CD14-positive monocyte (primary cell): ENCODE measurements at regions not wholly inside any gene's neighbourhood (a gene's known extent, or its start where the extent isn't known, plus 50 kb on each side); places are given as distances from the start of the nearest gene placed in this dataset.

Experiments used
- DNase-seq, 3 donors: peaks; one replicate each; pipeline ENCODE4 v3.0.0-alpha.2; 2011 to 2022
- H2AFZ ChIP-seq: 2 replicates; pipeline ENCODE4 v1.6.0; 2012; ENCODE audit warnings: mild to moderate bottlenecking, low read depth, low read length, inconsistent platforms; ENCODE audit not compliant: insufficient read depth, poor library complexity, severe bottlenecking
- H3K27ac ChIP-seq, 2 donors: 1 replicate in 1 of 2; 2 replicates in 1 of 2; pipeline ENCODE4 v1.5.1; 2012 to 2013; ENCODE audit warnings: low read length in 2 of 2, control low read depth in 1 of 2, inconsistent platforms in 1 of 2, low read depth in 1 of 2, mild to moderate bottlenecking in 1 of 2
- H3K27me3 ChIP-seq, 2 donors: one replicate each; pipeline versions ENCODE4 v1.6.0 to v1.6.1; 2011 to 2013; ENCODE audit warnings: low read length in 2 of 2; ENCODE audit not compliant: control insufficient read depth in 2 of 2, insufficient read depth in 2 of 2
- H3K36me3 ChIP-seq, 2 donors: replicated peaks in 1 of 2; 1 replicate in 1 of 2; 2 replicates in 1 of 2; pipeline versions ENCODE4 v1.5.1 to v1.6.1; 2012 to 2013; ENCODE audit warnings: low read length in 2 of 2, control low read depth in 1 of 2, inconsistent platforms in 1 of 2, mild to moderate bottlenecking in 1 of 2; ENCODE audit not compliant: insufficient read depth in 2 of 2, control insufficient read depth in 1 of 2
- H3K4me1 ChIP-seq, 2 donors: 1 replicate in 1 of 2; 2 replicates in 1 of 2; pipeline versions ENCODE4 v1.5.1 to v1.6.1; 2012 to 2013; ENCODE audit warnings: low read length in 2 of 2, control low read depth in 1 of 2, inconsistent platforms in 1 of 2, mild to moderate bottlenecking in 1 of 2, moderate library complexity in 1 of 2; ENCODE audit not compliant: insufficient read depth in 2 of 2, control insufficient read depth in 1 of 2
- H3K4me2 ChIP-seq: replicated peaks from 2 replicates; pipeline ENCODE3; 2012; ENCODE audit warnings: low read length, moderate library complexity, mild to moderate bottlenecking; ENCODE audit not compliant: poor library complexity, severe bottlenecking; ENCODE audit errors: extremely low read depth
- H3K4me3 ChIP-seq, 3 experiments: fragments of 200-600 bp in 1 of 3; sonication (generic) in 1 of 3; replicated peaks in 1 of 3; 1 replicate in 2 of 3; 2 replicates in 1 of 3; pipeline ENCODE4 v1.5.1; 2011 to 2013; ENCODE audit warnings: low read length in 3 of 3, mild to moderate bottlenecking in 3 of 3, control low read depth in 2 of 3, low read depth in 2 of 3, inconsistent platforms in 1 of 3, moderate library complexity in 1 of 3
- H3K79me2 ChIP-seq: 2 replicates; pipeline ENCODE4 v1.6.0; 2012; ENCODE audit warnings: mild to moderate bottlenecking, control low read depth, inconsistent platforms, low read length, moderate library complexity; ENCODE audit not compliant: insufficient read depth
- H3K9ac ChIP-seq: 2 replicates; pipeline ENCODE4 v1.6.0; 2017; ENCODE audit warnings: low read length, mild to moderate bottlenecking; ENCODE audit not compliant: insufficient read depth, poor library complexity, severe bottlenecking
- H3K9me3 ChIP-seq, 2 donors: replicated peaks in 1 of 2; 1 replicate in 1 of 2; 2 replicates in 1 of 2; pipeline versions ENCODE4 v1.5.1 to v1.6.1; 2012 to 2013; ENCODE audit warnings: low read length in 2 of 2, control low read depth in 1 of 2; ENCODE audit not compliant: control insufficient read depth in 1 of 2, insufficient read depth in 1 of 2
- H4K20me1 ChIP-seq: 2 replicates; pipeline ENCODE4 v1.6.0; 2012; ENCODE audit warnings: mild to moderate bottlenecking, low read length, control low read depth, moderate library complexity; ENCODE audit not compliant: insufficient read depth
- H3K27ac Mint-ChIP-seq, 7 donors: one replicate each; pipeline ENCODE4 v1.8.0; 2020; ENCODE audit warnings: mild to moderate bottlenecking in 7 of 7, mixed read lengths in 7 of 7, moderate library complexity in 6 of 7, inconsistent platforms in 2 of 7
- H3K27me3 Mint-ChIP-seq, 3 donors: one replicate each; pipeline ENCODE4 v1.8.0; 2021 to 2022; ENCODE audit warnings: low read depth in 3 of 3, mild to moderate bottlenecking in 3 of 3, mixed read lengths in 3 of 3, moderate library complexity in 3 of 3, inconsistent platforms in 1 of 3
- H3K36me3 Mint-ChIP-seq, 2 donors: one replicate each; pipeline ENCODE4 v1.8.0; 2020; ENCODE audit warnings: mixed read lengths in 2 of 2, inconsistent platforms in 1 of 2, mild to moderate bottlenecking in 1 of 2
- H3K4me1 Mint-ChIP-seq: one replicate; pipeline ENCODE4 v1.8.0; 2020; ENCODE audit warnings: mild to moderate bottlenecking, mixed read lengths
- H3K4me3 Mint-ChIP-seq, 2 donors: one replicate each; pipeline ENCODE4 v1.8.0; 2020; ENCODE audit warnings: mild to moderate bottlenecking in 2 of 2, mixed read lengths in 2 of 2, moderate library complexity in 1 of 2
- H3K9me3 Mint-ChIP-seq, 7 donors: one replicate each; pipeline ENCODE4 v1.8.0; 2020 to 2022; ENCODE audit warnings: mixed read lengths in 7 of 7, mild to moderate bottlenecking in 6 of 7, moderate library complexity in 6 of 7, inconsistent platforms in 2 of 7
- WGBS: methylation state at CpG from one replicate; pipeline ENCODE4 v1.1.5; 2013; ENCODE audit warnings: missing lambda C conversion rate; ENCODE audit not compliant: insufficient coverage; 5-methylcytosine and 5-hydroxymethylcytosine counted together
- intact Hi-C, 2 donors: fragments of 100-400 bp; cut with micrococcal nuclease; formaldehyde crosslinking; loops; one replicate each; pipeline versions ENCODE4 v1.15.0 to v1.15.1; 2023
- TF ChIP-seq, protein P1 (sequence below): fragments of 200-600 bp; IDR thresholded peaks from one replicate; pipeline ENCODE4 v1.8.0; 2022; ENCODE audit warnings: antibody characterized with exemption, mild to moderate bottlenecking

GRCh38 chr18:64982414-64983055, 768.3 kb upstream of the CDH7 start:
- Histone ChIP-seq H3K79me2 (no peaks in the 10 kb centered on the region), H3K4me3 (no peak overlapping the region), H3K9ac (no peak overlapping the region), H3K36me3 (no peaks in the 10 kb centered on the region), H3K4me1 (no peaks in the 10 kb centered on the region), H2AFZ (no peak overlapping the region), H3K9me3 (peaks cover 12 to 13% of the 10 kb centered on the region in 2 donors), H3K27me3 (no peaks in the 10 kb centered on the region), H4K20me1 (no peaks in the 10 kb centered on the region), H3K27ac (no peak overlapping the region), H3K4me2 (no peak overlapping the region)
- H3K4me3 Mint-ChIP-seq = no peak overlapping the region
- no peak overlapping the region for H3K27ac Mint-ChIP-seq
- no peak for DNase-seq
- no peaks in the 10 kb centered on the region for H3K4me1 Mint-ChIP-seq
- H3K36me3 Mint-ChIP-seq = no peaks in the 10 kb centered on the region
- whole genome bisulfite sequencing = no CpG with 5 or more reads among the region's 2 CpGs
- TF ChIP-seq, protein P1, sequence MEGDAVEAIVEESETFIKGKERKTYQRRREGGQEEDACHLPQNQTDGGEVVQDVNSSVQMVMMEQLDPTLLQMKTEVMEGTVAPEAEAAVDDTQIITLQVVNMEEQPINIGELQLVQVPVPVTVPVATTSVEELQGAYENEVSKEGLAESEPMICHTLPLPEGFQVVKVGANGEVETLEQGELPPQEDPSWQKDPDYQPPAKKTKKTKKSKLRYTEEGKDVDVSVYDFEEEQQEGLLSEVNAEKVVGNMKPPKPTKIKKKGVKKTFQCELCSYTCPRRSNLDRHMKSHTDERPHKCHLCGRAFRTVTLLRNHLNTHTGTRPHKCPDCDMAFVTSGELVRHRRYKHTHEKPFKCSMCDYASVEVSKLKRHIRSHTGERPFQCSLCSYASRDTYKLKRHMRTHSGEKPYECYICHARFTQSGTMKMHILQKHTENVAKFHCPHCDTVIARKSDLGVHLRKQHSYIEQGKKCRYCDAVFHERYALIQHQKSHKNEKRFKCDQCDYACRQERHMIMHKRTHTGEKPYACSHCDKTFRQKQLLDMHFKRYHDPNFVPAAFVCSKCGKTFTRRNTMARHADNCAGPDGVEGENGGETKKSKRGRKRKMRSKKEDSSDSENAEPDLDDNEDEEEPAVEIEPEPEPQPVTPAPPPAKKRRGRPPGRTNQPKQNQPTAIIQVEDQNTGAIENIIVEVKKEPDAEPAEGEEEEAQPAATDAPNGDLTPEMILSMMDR = no peak
- intact Hi-C loops = no loop called here
- peaks cover 0 to 6% (median 2%) of the 10 kb centered on the region in 7 donors for H3K9me3 Mint-ChIP-seq
- H3K27me3 Mint-ChIP-seq = no peaks in the 10 kb centered on the region

DNA sequence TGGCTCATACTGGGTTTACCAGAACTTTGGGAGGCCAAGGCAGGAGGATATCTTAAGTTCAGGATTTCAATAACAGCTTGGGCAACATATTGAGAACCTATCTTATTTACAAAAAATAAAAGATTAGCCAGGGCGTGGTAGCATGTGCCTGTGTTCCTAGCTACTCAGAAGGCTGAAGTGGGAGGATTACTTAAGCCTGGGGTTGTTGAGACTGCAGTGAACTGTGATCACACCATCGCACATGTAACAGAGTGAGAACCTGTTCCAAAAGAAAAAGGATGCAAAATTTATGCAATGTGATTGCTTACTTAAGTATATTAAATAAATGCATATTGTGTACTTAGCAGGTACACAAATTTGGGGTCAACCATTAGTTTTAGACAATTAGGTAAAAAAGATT, 768.9 kb upstream of the CDH7 start:
- no peaks in the 10 kb centered on the region for H4K20me1 ChIP-seq
- no peaks in the 10 kb centered on the region for H3K27me3 Mint-ChIP-seq
- no peak overlapping the region for H3K4me3 Mint-ChIP-seq
- intact Hi-C loops = no loop called here
- no peaks in the 10 kb centered on the region for H3K36me3 ChIP-seq
- H3K4me1 Mint-ChIP-seq = no peaks in the 10 kb centered on the region
- WGBS = no CpG with 5 or more reads among the region's 2 CpGs
- no peak overlapping the region for H2AFZ ChIP-seq
- no peak overlapping the region for H3K4me2 ChIP-seq
- H3K9ac ChIP-seq = no peak overlapping the region
- DNase-seq = no peak
- peaks cover 0 to 6% (median 2%) of the 10 kb centered on the region in 7 donors for H3K9me3 Mint-ChIP-seq
- no peaks in the 10 kb centered on the region for H3K79me2 ChIP-seq
- H3K27ac ChIP-seq = no peak overlapping the region
- H3K4me3 ChIP-seq = no peak overlapping the region
- H3K9me3 ChIP-seq = peaks cover 12 to 13% of the 10 kb centered on the region in 2 donors
- H3K27ac Mint-ChIP-seq = no peak overlapping the region
- TF ChIP-seq, protein P1 = no peak
- H3K27me3 ChIP-seq = no peaks in the 10 kb centered on the region
- no peaks in the 10 kb centered on the region for H3K4me1 ChIP-seq
- H3K36me3 Mint-ChIP-seq = no peaks in the 10 kb centered on the region
